Colon (tissue), 2 donors: ENCODE measurements at regions not wholly inside any gene's neighbourhood (a gene's known extent, or its start where the extent isn't known, plus 50 kb on each side); places are given as distances from the start of the nearest gene placed in this dataset.
"Not testable (repeated sequence)": the region's sequence is repeated elsewhere in the genome, so short reads cannot be mapped to it uniquely, and the experiment has no call there.

Source experiments
- FAIRE-seq: peaks from 2 replicates; lab custom pipeline; 2012; peaks lifted over from hg19 to GRCh38; lab: Jason Lieb, UNC
- donor health status: control.
- donor health status: control.

DNA sequence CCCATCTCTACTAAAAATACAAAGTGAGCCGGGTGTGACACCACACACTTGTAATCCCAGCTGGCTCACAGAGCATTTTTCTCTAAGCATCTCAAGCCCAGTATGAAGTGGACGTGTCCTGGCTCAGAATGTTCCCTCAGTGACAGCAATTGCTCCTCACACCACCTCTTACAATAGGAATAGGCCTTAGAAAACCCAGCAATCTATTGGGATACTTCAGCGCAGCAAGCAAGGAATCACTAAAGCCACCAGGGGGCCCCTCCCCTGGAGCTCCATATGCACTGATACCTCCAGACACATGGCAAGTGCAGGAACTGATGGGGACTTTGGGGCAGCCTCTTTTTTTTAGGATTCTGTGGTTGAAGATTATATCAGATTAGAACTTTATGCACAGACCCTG lies 82.5 kb upstream of the GOLGA6L6 start:
- not testable (repeated sequence) for FAIRE-seq

DNA sequence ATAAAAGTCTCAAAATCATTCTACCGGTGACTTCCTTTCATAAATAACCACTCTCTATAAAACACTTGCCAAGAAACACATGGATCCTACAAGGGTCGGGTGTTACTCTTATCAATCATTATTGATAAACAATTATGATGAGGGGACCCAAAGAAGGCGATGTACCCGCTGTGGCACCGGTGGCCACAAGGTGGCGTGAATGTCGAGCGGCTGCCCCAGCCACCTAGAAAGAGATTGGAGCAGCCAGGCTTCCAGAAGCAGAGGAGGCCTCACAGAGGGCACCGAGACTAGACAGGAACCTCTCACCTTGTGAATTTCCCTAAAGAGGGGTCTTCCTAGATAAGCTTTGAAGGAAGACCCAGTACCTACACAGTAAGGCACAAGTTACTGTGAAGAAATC lies 80.5 kb upstream of the GOLGA6L6 start:
- not testable (repeated sequence) for FAIRE-seq

- not testable (repeated sequence) for FAIRE-seq
These were observed 72.9 kb upstream of the GOLGA6L6 start for GRCh38 chr15:20614549-20614948.

DNA sequence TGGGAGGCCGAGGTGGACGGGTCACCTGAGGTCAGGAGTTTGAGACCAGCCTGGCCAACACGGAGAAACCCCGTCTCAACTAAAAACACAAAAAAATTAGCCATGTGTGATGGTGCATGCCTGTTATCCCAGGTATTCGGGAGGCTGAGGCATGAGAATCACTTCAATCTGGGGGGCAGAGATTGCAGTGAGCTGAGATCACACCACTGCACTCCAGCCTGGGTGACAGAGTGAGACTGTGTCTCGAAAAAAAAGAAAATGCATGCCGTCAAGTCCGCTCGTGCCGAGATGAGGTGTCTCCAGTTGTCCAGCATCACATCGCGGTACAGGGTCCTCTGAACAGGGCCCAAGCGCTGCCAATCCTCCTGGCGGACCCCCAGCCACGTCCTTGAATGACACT lies 71.2 kb upstream of the GOLGA6L6 start:
- FAIRE-seq, result not testable (repeated sequence)

GRCh38 chr15:20612356-20612755 lies 70.8 kb upstream of the GOLGA6L6 start:
- not testable (repeated sequence) for FAIRE-seq

DNA sequence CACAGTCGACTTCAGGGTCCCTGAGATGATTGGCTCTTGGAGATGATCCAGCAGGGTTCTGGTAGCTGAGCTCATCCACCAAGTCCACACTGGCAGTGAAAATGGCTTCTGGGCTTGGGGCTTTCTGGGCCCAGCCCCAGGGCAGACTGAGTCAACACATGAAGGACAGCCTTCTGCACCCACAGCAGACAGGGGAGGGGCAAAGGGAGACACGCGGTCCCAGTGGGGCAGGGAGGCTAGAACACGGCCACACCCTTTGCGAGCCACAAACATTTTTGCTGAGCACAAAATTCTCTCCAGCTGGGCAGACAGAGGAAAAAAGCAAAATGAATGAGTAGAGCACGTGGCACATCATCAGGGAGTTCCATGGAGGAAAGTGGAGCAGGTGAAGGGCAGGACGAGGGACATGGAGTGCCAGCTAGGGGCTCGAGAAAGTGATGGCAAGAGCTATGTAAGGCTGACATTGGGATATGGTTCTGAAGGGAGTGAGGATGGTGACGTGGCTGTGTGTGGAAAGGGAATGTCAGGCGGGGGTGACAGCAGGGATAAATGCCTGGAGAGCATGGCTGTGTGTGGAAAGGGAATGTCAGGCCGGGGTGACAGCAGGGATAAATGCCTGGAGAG lies 70.2 kb upstream of the GOLGA6L6 start:
- FAIRE-seq, result not testable (repeated sequence)

DNA sequence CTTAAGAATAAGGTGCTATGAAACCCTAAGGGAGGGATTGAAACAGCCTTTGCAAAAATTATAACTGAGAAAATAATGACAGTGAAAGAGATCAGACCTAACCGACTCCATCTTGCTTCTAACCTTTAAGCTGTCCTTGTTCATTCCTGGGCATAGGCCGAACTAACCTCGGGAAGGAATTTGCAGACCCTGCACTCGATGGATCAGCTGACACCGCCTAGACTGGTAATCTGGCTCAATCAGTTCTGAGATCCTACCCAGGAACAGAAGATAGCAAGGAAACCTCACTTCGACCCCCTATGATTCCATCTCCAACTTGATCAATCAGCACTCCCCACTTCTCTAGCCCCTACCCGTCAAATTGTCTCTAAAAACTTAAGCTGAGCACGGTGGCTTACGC lies 66.6 kb upstream of the GOLGA6L6 start:
- not testable (repeated sequence) for FAIRE-seq

DNA sequence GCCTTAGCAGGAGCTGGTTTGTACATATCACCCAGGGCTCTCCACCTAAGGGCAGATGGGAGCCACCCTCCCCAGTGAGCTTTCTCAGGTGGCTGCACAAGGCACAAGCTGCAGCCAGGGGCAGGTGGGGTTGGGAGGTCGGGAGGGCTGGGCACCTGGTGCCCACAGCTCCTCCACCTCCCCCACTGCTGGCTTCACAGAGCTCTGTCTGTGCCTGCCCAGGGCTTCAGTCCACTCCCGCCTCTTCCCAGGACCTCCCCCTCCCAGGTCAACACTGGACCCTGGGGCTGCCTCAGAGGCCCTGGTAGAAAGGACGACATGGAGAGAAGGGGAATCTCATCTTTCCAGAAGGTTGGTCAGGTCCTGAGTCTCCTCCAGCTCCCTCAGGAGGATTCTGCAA lies 55.6 kb upstream of the GOLGA6L6 start:
- FAIRE-seq, result not testable (repeated sequence)

GRCh38 chr15:20594219-20594618 lies 52.6 kb upstream of the GOLGA6L6 start:
- FAIRE-seq, result not testable (repeated sequence)

- FAIRE-seq, result not testable (repeated sequence)
These were observed 50.3 kb upstream of the GOLGA6L6 start for GRCh38 chr15:20591936-20592335.
